Hepatocyte (in vitro differentiated cells): ENCODE measurements at regions not wholly inside any gene's neighbourhood (a gene's known extent, or its start where the extent isn't known, plus 50 kb on each side); places are given as distances from the start of the nearest gene placed in this dataset.

Source experiments
- DNase-seq: peaks from one replicate; pipeline ENCODE4 v3.0.0-alpha.2; 2016; ENCODE audit warnings: low spot score
- H2AFZ ChIP-seq: fragments of 200-600 bp; sonication (generic); 2 replicates; pipeline ENCODE4 v1.6.0; 2016; ENCODE audit warnings: antibody characterized with exemption, mild to moderate bottlenecking
- H3K27ac ChIP-seq: fragments of 200-600 bp; sonication (generic); 2 replicates; pipeline ENCODE4 v1.5.1; 2016; ENCODE audit warnings: mild to moderate bottlenecking
- H3K27me3 ChIP-seq: fragments of 200-600 bp; sonication (generic); 2 replicates; pipeline ENCODE4 v1.6.1; 2016
- H3K36me3 ChIP-seq: fragments of 200-600 bp; sonication (generic); replicated peaks from 2 replicates; pipeline ENCODE4 v1.5.1; 2016; ENCODE audit warnings: low read depth; ENCODE audit not compliant: insufficient read depth
- H3K4me1 ChIP-seq: fragments of 200-600 bp; sonication (generic); 2 replicates; pipeline ENCODE4 v1.5.1; 2016; ENCODE audit warnings: mild to moderate bottlenecking, moderate library complexity; ENCODE audit not compliant: insufficient read depth
- H3K4me2 ChIP-seq: fragments of 200-600 bp; sonication (generic); 2 replicates; pipeline ENCODE4 v1.6.0; 2016
- H3K4me3 ChIP-seq: fragments of 200-600 bp; sonication (generic); 2 replicates; pipeline ENCODE4 v1.5.1; 2016; ENCODE audit warnings: mild to moderate bottlenecking
- H3K79me2 ChIP-seq: fragments of 200-600 bp; sonication (generic); 2 replicates; pipeline ENCODE4 v1.6.0; 2017; ENCODE audit warnings: mild to moderate bottlenecking
- H3K9me2 ChIP-seq: fragments of 200-600 bp; sonication (generic); replicated peaks from 2 replicates; pipeline ENCODE4 v1.6.0; 2017; ENCODE audit warnings: mild to moderate bottlenecking; ENCODE audit not compliant: insufficient read depth
- H3K9me3 ChIP-seq: fragments of 200-600 bp; sonication (generic); 2 replicates; pipeline ENCODE4 v1.5.1; 2016; ENCODE audit warnings: low read depth, mild to moderate bottlenecking
- H4K20me1 ChIP-seq: fragments of 200-600 bp; sonication (generic); 2 replicates; pipeline ENCODE4 v1.6.0; 2016; ENCODE audit warnings: mild to moderate bottlenecking; ENCODE audit not compliant: insufficient read depth, poor library complexity, severe bottlenecking
- CTCF ChIP-seq: fragments of 200-600 bp; sonication (generic); IDR thresholded peaks from 2 replicates; pipeline ENCODE4 v1.5.1; 2016; ENCODE audit warnings: antibody characterized with exemption, mild to moderate bottlenecking; ENCODE audit not compliant: poor library complexity
- EZH2 ChIP-seq: fragments of 200-600 bp; sonication (generic); IDR thresholded peaks from 2 replicates; pipeline ENCODE4 v1.6.1; 2016; ENCODE audit warnings: antibody characterized with exemption, mild to moderate bottlenecking, borderline replicate concordance
- EZH2phosphoT487 ChIP-seq: fragments of 200-600 bp; sonication (generic); IDR thresholded peaks from one replicate; pipeline ENCODE4 v1.6.1; 2018; ENCODE audit warnings: antibody characterized with exemption, mild to moderate bottlenecking, low read depth, moderate library complexity; ENCODE audit not compliant: unreplicated experiment, severe bottlenecking
- WGBS: methylation state at CpG from one replicate; pipeline ENCODE4 v1.1.6; 2016; ENCODE audit warnings: low lambda C conversion rate; ENCODE audit errors: missing lambda C conversion rate; 5-methylcytosine and 5-hydroxymethylcytosine counted together

GRCh38 chr11:116468699-116469098, 304.1 kb downstream of the BUD13 start:
- no peaks in the 10 kb centered on the region for H3K9me3 ChIP-seq
- no peak overlapping the region for H2AFZ ChIP-seq

DNA sequence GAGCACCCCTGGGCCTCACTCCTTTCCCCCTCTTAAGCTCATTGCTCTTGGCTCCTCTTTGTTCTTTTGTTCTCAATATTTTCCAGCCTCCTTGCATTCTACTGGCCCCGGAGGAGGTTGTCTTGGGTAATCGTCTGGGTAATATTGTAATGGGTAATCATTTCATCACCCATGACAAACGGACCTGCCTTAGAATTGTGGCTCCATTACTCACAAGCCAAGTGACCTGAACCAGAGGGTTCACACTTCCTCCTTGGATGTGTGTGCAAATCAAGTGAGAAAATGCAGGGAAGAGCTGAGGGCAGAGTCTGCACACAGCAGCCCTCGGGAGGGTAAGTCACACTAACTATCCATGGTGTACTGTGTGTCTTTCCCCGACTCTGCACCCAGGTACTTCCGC, 305.0 kb downstream of the BUD13 start:
- DNase-seq, result no peak
- Histone ChIP-seq H3K79me2 (no peaks in the 10 kb centered on the region), H3K27me3 (peaks cover 3% of the 10 kb centered on the region), H4K20me1 (no peaks in the 10 kb centered on the region), H3K9me2 (no peaks in the 10 kb centered on the region), H3K4me1 (peaks cover 19% of the 10 kb centered on the region), H2AFZ (no peak overlapping the region), H3K27ac (no peak overlapping the region), H3K36me3 (no peaks in the 10 kb centered on the region), H3K4me2 (no peak overlapping the region), H3K4me3 (no peak overlapping the region), H3K9me3 (no peaks in the 10 kb centered on the region)
- whole genome bisulfite sequencing, result 82% methylated on average over 6 of the region's 6 CpGs
- TF ChIP-seq CTCF (no peak), EZH2 (no peak), EZH2phosphoT487 (no peak)

More at GRCh38 chr11:116468699-116469098, 304.1 kb downstream of the BUD13 start:
- Histone ChIP-seq H3K27me3 (peaks cover 3% of the 10 kb centered on the region), H3K9me2 (no peaks in the 10 kb centered on the region), H3K4me3 (no peak overlapping the region), H3K4me2 (no peak overlapping the region), H4K20me1 (no peaks in the 10 kb centered on the region), H3K36me3 (no peaks in the 10 kb centered on the region), H3K79me2 (no peaks in the 10 kb centered on the region), H3K27ac (no peak overlapping the region), H3K4me1 (peaks cover 26% of the 10 kb centered on the region)
- DNase-seq, result no peak
- TF ChIP-seq CTCF (no peak), EZH2 (no peak), EZH2phosphoT487 (no peak)
- WGBS, result 90% methylated on average over 2 of the region's 2 CpGs

DNA sequence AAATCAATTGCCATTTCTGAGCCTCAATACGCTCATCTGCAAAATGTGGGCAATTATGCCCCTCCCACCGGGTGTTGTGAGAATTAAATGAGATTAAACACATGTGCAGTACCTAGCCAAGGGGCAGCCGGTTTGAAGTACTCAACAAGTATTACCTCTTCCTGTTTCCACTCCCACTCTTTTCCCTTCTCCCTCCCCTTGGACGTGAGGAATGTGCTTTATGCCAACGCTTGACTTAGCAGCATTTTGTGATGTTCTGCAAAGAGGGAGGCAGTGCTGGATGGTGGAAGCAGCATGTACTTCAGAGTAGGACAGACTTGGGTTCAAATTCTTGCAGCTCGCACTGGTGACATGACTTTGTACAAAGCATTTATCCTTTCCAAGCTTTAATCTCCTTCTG, 306.0 kb downstream of the BUD13 start:
- no peaks in the 10 kb centered on the region for H3K36me3 ChIP-seq
- H3K79me2 ChIP-seq, result no peaks in the 10 kb centered on the region
- no peaks in the 10 kb centered on the region for H3K9me2 ChIP-seq
- WGBS, result 74% methylated on average over 6 of the region's 6 CpGs
- peaks cover 7% of the 10 kb centered on the region for H3K27me3 ChIP-seq
- no peak overlapping the region for H3K27ac ChIP-seq
- no peak overlapping the region for H3K4me2 ChIP-seq
- DNase-seq, result no peak
- H4K20me1 ChIP-seq, result no peaks in the 10 kb centered on the region
- TF ChIP-seq EZH2phosphoT487 (no peak), EZH2 (no peak)
- no peak overlapping the region for H3K4me3 ChIP-seq
- H3K9me3 ChIP-seq, result no peaks in the 10 kb centered on the region
- no peak overlapping the region for H2AFZ ChIP-seq
- peaks cover 8% of the 10 kb centered on the region for H3K4me1 ChIP-seq

DNA sequence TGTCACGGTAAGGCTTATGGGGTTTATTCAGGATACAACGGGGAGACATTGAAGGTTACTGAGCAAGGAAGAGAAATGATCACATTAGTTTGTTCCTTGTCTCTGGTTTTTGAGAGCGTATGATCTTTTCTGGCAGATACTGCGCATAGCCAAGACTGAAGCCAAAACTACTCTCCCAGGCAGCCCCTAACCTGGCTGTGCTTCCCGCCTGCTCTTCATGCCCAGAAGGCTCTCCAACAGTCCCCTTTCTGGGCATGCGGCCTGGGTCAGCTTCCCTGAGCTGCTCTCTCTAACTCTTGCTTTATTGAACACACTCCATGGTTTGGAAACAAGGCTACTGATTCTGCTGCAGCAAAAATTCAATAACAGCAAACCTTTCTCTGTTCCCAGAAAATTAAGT, 306.6 kb downstream of the BUD13 start:
- no peak overlapping the region for H3K4me3 ChIP-seq
- no peak overlapping the region for H3K27ac ChIP-seq
- H3K9me2 ChIP-seq, result no peaks in the 10 kb centered on the region
- no peaks in the 10 kb centered on the region for H3K36me3 ChIP-seq
- no peak overlapping the region for H3K4me2 ChIP-seq
- no peak for TF ChIP-seq CTCF
- no peak for TF ChIP-seq EZH2
- TF ChIP-seq EZH2phosphoT487, result no peak
- no peaks in the 10 kb centered on the region for H3K79me2 ChIP-seq
- 69% methylated on average over 6 of the region's 6 CpGs for WGBS
- H3K4me1 ChIP-seq, result peaks cover 3% of the 10 kb centered on the region
- no peaks in the 10 kb centered on the region for H3K9me3 ChIP-seq
- DNase-seq, result no peak
- no peak overlapping the region for H2AFZ ChIP-seq
- no peaks in the 10 kb centered on the region for H4K20me1 ChIP-seq
- H3K27me3 ChIP-seq, result peaks cover 7% of the 10 kb centered on the region
